Peyer's patch (tissue), 4 donors: ENCODE measurements at regions not wholly inside any gene's neighbourhood (a gene's known extent, or its start where the extent isn't known, plus 50 kb on each side); places are given as distances from the start of the nearest gene placed in this dataset.

Experiments used
- DNase-seq, 3 donors: peaks; one replicate each; pipeline ENCODE4 v3.0.0-alpha.2; 2017 to 2019
- H3K27ac ChIP-seq, 4 donors: fragments of 200-600 bp; sonication (generic); one replicate each; pipeline ENCODE4 v1.5.1; 2016 to 2019
- H3K27me3 ChIP-seq, 2 donors: fragments of 200-600 bp; sonication (generic); one replicate each; pipeline ENCODE4 v1.5.1; 2019
- H3K36me3 ChIP-seq, 3 donors: fragments of 200-600 bp; sonication (generic); one replicate each; pipeline ENCODE4 v1.5.1; 2016 to 2019
- H3K4me1 ChIP-seq, 4 donors: fragments of 200-600 bp; sonication (generic); one replicate each; pipeline ENCODE4 v1.5.1; 2016 to 2019
- H3K4me3 ChIP-seq, 4 donors: fragments of 200-600 bp; sonication (generic); 1 replicate in 3 of 4; 2 replicates in 1 of 4; pipeline ENCODE4 v1.5.1; 2016 to 2019; ENCODE audit warnings: mild to moderate bottlenecking in 1 of 4
- H3K9me3 ChIP-seq, 4 donors: fragments of 200-600 bp; sonication (generic); one replicate each; pipeline ENCODE4 v1.5.1; 2016 to 2019; ENCODE audit warnings: mild to moderate bottlenecking in 1 of 4
- POLR2A ChIP-seq, 2 donors: fragments of 450-650 bp; IDR thresholded peaks; one replicate each; pipeline ENCODE4 v1.5.1; 2017; ENCODE audit warnings: antibody characterized with exemption in 2 of 2, mild to moderate bottlenecking in 2 of 2, moderate library complexity in 2 of 2
- small RNA-seq, 2 donors: library from RNA; depleted of rRNA; stranded (forward); fragments of <200 nt; gene quantifications; one replicate each; pipeline ENCODE3, GENCODE V24; 2016
- TF ChIP-seq, protein P1 (sequence below), 6 experiments: fragments of 450-650 bp in 4 of 6; fragments of 200-600 bp in 2 of 6; sonication (generic) in 1 of 6; IDR thresholded peaks; one replicate each; pipeline ENCODE4 v1.5.1; 2017 to 2019; ENCODE audit warnings: antibody characterized with exemption in 6 of 6, mild to moderate bottlenecking in 3 of 6, moderate library complexity in 1 of 6

DNA sequence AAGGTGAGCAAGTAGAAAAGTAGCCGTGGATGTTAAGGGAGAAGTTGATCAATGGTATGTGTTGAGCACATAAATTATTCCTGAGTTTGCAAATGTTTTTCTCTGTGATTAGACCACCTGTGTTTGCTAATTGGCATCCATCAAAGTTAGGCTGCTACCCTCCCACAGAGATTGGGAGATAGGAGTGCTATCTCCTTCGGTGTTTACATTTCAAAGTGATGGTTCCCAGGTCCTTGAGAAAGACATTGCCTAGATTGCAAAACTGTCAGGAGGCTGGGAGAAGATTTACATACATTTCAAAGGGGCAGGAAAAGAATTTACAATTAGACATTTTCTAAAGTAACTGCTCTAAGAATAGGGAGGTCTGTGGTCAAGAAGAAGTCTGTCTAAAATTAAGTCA lies 54.3 kb upstream of the CNTNAP4 start:
- no peak overlapping the region for H3K27ac ChIP-seq
- TF ChIP-seq, protein P1, sequence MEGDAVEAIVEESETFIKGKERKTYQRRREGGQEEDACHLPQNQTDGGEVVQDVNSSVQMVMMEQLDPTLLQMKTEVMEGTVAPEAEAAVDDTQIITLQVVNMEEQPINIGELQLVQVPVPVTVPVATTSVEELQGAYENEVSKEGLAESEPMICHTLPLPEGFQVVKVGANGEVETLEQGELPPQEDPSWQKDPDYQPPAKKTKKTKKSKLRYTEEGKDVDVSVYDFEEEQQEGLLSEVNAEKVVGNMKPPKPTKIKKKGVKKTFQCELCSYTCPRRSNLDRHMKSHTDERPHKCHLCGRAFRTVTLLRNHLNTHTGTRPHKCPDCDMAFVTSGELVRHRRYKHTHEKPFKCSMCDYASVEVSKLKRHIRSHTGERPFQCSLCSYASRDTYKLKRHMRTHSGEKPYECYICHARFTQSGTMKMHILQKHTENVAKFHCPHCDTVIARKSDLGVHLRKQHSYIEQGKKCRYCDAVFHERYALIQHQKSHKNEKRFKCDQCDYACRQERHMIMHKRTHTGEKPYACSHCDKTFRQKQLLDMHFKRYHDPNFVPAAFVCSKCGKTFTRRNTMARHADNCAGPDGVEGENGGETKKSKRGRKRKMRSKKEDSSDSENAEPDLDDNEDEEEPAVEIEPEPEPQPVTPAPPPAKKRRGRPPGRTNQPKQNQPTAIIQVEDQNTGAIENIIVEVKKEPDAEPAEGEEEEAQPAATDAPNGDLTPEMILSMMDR (IDR thresholded peaks at IDR 0.05): no peak
- no peak for TF ChIP-seq POLR2A (IDR thresholded peaks at IDR 0.05)
- no peaks in the 10 kb centered on the region for H3K4me1 ChIP-seq
- no peak for DNase-seq
- no peaks in the 10 kb centered on the region for H3K36me3 ChIP-seq
- H3K4me3 ChIP-seq: no peak overlapping the region
- no peaks in the 10 kb centered on the region for H3K27me3 ChIP-seq
- no peaks in the 10 kb centered on the region for H3K9me3 ChIP-seq

DNA sequence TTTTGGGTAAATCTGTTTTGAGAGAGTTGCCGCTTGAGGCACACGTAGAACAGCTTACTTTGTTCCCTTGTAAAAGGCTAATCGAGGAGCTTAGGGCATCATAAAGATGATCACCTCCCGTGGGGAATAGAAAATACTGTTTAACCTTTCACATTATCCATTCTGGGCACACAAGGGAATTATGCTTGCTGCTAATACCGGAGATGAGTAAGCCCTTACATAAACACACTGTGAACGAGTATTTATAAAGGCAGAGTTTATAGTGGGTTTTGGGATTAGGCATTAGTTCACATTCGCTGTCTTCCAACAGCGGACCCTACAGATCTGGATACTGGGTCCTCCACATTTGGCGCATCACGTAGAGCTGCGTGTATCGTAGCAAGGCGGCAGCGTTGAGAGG lies 51.2 kb upstream of the CNTNAP4 start:
- Histone ChIP-seq H3K4me1 (no peaks in the 10 kb centered on the region), H3K27ac (no peak overlapping the region), H3K4me3 (no peak overlapping the region), H3K9me3 (no peaks in the 10 kb centered on the region), H3K36me3 (no peaks in the 10 kb centered on the region), H3K27me3 (no peaks in the 10 kb centered on the region)
- DNase-seq: no peak
- no peak for TF ChIP-seq POLR2A (IDR thresholded peaks at IDR 0.05)
- TF ChIP-seq, protein P1 (IDR thresholded peaks at IDR 0.05): no peak

DNA sequence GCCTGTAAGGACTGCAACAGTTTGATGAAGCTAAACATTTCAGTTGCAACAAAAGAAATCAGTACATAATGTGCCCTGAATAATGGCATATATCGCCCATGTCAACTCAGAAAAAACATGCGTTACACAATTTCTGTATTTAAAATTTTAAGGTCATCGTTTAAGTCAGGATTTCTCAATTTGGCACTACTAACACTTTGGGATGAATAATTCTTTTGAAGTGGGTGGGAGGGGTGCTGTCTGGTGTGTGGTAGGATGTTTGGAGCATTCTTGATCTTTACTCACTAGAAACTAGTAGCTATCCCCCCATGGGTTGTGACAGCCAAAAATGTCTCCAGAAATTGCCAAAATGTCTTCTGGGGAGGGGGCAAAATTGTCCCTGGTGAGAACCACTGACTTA lies 50.7 kb upstream of the CNTNAP4 start:
- no peaks in the 10 kb centered on the region for H3K4me1 ChIP-seq
- no peak overlapping the region for H3K4me3 ChIP-seq
- no peaks in the 10 kb centered on the region for H3K27me3 ChIP-seq
- H3K27ac ChIP-seq: no peak overlapping the region
- DNase-seq: no peak
- H3K9me3 ChIP-seq: no peaks in the 10 kb centered on the region
- no peaks in the 10 kb centered on the region for H3K36me3 ChIP-seq
- TF ChIP-seq POLR2A (IDR thresholded peaks at IDR 0.05): no peak
- TF ChIP-seq, protein P1 (IDR thresholded peaks at IDR 0.05): no peak

Small RNA genes lying in the stretch of these regions (small RNA-seq; reads per million reads assigned to genes)
- gene RNA5SP430: 0 reads per million in 2 donors
